GM21737 (cell line): ENCODE measurements at regions not wholly inside any gene's neighbourhood (a gene's known extent, or its start where the extent isn't known, plus 50 kb on each side); places are given as distances from the start of the nearest gene placed in this dataset.
"Not testable (repeated sequence)": the region's sequence is repeated elsewhere in the genome, so short reads cannot be mapped to it uniquely, and the experiment has no call there.

ENCODE experiments used
- ATAC-seq: cut with Tn5 transposase; IDR thresholded peaks from one replicate; pipeline ENCODE4 v1.9.1; 2021; ENCODE audit warnings: mild to moderate bottlenecking, moderate library complexity; ENCODE audit not compliant: unreplicated experiment

DNA sequence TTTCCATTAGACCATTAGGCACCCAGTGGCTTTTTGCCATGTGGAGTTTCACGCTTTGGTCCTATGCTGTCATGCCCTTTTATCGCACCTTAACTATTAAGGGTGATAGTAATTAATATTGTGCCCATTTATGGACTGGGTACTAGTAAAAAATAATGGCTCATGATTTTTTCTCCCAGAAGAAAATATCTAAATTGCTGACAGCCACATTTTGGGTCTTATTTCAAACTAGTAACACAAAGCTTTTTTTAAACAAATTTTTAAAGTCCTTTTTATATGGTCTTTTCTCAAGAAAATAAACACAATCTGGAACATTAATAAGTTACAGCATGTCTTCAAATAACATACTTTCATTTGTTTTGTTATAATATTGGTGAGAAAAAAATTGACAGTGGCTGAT lies 179.7 kb downstream of the ANKRD7 start:
- no peak for ATAC-seq

DNA sequence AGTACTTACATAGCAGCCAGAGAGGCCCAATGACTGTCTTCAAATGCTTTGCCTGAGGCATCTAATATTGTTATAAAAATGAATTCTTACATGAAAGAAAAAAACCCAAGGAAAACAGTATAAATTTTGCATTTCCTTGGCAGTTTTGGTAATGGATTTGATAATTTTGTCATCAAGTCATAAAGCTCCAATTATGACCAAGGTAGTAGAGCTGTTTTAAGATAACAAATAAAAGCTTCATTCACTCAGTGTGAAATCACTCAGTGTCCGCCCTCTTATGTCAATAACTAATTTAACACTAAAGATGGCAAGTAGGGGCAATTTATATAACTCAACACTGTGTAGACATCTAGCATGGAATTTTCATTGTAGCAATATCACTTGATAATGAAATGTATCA lies 193.9 kb downstream of the ANKRD7 start:
- no peak for ATAC-seq

DNA sequence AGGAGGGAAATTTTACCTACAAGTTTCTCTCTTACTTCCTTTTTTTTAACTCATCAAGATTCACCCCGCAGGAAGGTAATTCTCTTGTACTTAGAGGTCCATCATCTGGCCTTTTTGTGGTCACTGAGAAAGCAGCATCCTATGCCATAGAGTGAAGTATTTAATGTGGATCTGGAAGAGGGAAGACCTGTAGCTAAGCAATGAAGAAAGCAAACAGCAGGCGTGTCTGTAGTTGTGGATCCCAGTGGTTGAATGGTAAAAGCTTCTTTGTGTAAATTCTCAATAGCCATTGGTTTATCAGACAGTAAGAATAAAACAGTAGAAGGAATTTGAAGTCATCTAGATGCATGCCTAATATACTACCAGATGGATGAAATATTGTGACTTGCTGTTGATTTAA lies 196.4 kb downstream of the ANKRD7 start:
- ATAC-seq = no peak

DNA sequence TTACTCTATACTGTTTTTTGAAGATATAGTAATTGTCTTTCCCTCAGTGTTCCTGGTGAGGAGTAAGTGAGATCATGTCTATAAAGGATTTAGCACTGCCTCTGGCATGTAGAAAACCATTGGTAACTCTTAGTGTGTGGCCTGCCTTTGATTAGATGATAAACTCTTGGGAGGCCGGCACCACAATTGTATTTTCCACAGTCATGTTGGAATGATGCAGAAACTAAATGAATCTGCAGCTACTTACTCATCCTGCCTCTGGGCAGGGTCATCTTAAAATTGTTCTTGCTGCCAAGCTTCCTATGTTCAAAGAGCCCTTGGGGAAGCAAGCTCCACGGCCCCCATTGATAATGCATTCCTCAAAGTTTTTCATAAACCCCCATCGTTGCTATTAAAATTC lies 204.6 kb downstream of the ANKRD7 start:
- no peak for ATAC-seq

DNA sequence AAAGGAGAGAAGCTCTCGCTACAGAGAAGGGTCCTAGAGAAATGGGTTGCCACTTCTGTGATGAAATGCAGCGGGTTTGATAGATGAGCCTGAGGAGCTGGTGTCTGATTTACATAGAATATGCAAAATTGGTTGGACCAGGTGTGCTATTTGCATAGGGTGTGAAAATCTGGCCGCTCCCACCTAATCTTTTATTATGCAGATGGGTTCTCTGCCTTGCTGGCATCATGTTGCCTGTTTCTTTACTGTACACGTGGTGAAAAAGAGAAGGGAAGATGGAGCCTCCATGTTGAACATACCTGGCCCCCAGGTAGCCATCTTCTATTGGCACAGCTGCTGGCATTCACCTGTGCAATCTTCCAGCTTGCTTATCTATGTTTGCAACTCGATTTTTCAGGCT lies 212.2 kb downstream of the ANKRD7 start:
- no peak for ATAC-seq

DNA sequence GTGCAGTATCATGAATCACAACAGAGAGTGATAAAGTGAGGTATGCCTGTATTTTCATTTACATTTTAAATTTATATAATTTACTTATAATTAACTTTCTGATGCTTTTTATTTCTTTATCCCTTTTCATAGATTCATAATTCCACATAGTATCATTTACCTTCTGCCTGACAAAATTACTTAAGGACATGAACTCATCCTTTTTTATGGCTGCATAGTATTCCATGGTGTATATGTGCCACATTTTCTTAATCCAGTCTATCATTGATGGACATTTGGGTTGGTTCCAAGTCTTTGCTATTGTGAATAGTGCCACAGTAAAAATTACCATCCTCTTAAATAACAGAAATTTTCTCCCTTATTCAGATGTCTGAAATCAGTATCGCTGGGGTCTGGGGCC lies 224.5 kb downstream of the ANKRD7 start:
- ATAC-seq = not testable (repeated sequence)

DNA sequence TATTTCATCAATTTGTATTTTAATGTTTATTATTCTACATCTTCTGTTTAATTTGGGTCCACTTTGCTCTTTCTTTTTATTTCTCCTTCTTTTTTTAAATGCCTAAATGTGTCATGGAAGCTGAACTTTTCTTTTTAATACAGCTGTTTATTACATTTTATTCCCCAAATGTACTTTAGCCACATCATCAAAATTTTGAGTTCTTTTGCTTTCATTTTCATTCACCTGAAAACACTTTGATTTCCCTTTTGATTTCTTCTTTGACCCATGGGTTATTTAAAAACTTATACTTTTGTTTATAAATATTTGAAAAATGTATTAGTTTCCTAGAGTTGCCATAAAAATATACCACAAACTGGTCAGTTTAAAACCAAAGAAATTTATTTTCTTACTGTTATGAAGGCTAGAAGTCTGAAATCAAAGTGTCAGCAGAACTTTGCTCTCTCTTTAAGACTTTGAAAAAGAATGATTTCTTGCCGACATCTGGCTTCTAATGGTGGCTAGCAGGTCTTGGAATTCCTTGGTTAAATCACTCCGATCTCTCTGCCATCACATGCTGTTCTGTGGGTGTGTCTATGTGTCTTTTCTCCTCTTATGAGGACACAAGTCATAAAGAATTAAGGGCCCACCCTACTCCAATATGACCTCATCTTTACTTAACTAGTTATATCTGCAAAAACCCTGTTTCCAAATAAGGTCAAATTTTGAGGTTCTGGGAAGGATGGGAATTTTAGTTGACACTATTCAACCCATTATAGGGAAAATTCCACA lies 225.5 kb downstream of the ANKRD7 start:
- no peak for ATAC-seq

DNA sequence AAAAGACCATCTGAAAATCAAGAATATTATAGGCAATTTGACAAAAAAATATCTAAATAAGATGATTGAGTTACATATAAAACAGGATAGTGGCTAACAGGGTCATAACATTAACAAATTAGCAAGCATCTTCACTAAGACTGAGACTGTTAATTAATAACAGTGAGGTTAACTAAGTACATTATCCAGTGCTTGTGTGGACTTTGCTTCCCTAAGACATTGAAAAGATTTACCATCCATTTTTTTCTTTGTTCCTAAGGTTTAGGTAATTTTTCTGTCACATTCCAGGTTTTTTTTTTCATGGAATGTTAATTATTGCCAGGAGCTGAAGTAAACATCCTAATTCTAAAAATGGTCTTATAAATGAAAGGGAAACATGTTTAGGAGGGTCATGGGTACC lies 227.6 kb downstream of the ANKRD7 start:
- no peak for ATAC-seq

DNA sequence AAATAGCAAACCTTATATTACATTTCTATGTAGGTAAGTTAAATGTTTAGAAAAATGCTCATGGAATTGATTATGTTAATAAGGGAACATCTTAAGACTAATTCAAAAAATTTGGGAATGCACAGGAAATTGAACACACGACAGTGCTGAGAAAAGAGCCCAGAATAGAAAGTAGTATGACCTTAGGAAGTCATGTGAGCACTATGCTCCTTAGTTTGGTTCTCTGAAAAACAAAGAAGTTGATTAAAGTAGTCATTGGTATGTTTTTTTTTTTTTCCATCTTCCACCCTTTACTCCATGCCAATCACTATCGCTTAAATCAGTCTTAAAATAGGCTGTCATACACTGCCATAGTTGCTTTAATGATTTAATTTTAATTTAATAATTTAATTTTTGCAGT lies 242.9 kb downstream of the ANKRD7 start:
- no peak for ATAC-seq

DNA sequence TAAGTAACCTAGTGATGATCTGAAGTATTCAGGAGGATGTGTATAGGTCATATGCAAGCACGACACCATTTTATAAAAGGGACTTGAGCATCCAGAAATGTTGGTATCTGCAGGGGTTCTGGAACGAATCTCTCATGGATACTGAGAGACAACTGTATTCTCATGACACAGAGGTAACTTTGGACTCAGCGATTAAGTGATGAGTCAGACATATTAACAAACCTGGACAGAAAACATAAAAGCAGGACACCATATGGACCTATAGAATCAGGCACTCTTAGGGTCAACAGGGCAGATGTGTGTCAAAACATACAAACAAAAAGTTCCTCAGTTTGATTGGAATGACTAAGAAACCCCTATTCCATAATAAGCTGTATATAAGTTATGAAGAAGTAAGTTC lies 248.1 kb downstream of the ANKRD7 start:
- no peak for ATAC-seq

DNA sequence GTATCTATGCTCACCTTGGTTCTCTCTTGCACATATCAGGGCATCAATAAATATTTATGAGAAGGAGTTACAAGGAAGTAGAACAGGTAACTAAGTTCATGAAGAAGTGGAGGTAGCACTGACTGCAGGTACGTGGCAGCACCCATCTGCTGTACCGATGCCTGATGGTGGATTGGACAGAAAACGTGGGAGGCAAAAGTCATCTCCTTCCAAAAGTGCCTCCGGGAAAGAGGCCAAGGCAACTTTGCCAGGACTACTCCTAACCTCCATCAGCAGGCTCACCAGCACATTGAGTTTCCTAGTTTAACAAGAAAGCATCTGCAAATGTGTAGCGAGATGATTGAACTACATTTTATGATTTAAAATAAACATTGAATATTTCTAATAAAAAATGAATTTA lies 248.8 kb downstream of the ANKRD7 start:
- ATAC-seq = no peak

DNA sequence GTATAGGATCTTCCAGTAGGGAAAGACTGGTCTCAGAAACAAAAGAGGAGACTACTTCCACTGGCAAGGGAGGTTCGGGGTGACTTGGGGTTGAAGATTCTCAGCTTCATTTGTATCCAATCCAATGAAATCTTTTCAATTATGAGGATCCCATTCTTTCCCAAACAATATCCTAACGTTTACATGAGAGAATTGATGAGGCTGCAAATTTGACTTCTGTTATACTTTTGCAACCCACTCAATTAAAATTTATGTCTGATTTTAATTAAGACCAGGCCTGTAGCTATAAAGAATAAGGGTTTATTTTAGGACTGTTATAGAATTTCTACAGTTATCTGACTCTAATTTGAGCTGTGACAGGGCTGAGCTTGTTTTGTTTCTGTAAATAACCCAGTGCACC lies 251.5 kb downstream of the ANKRD7 start:
- no peak for ATAC-seq

DNA sequence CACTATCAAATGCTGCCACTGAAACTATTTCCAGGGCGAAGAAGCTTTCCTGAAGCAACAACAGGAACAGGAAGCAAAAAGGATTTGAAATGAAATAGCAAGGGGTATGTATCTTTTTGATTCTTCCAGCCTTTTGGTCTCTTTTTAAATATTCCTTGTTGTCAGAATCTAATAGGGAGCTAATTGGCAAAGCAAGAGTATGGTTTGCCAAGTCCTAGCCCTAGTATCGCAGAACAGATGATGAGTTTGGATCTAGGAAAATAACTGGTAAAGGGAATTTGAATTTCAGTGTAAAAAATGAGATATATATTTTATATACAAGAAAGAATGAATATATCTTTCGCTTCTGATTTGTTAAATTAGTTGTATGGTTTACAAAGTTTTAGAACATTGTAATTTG lies 252.5 kb downstream of the ANKRD7 start:
- ATAC-seq = no peak

DNA sequence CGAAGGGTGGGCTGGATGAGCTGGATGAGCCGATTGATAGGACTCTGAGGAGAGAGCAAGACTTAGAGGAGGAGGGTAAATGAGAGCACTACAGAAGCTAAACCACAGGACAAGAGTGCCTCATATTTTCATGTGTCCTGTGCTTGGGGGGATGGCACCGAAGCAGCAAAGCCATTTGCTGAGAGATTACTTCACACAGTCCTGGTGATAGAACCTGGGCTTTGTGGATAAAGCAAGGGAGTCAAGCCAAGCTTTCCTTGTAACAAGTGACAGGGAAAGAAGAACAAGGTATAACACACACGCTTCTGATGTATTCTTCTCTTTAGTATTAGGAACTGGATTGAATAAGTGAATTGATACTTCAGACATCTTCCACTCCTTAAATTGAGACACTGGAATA lies 253.7 kb downstream of the ANKRD7 start:
- no peak for ATAC-seq

DNA sequence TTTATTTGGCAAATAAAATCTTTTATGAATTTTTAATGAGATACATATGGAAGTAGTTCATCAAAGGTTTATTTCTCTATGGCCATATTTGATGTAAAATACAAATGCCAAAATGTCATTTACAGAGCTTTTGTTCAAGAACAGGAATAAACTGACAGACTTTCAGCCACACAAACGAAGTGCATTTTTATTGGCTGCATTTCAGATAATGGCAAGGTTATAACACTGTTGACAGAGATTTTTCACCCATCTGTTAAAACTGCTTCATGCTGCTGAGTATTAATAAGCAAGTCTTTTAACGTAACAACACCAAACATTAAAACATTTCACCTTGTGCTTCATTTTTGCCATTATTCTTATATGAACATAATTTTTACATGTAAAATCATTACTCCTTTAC lies 254.4 kb downstream of the ANKRD7 start:
- ATAC-seq = no peak

DNA sequence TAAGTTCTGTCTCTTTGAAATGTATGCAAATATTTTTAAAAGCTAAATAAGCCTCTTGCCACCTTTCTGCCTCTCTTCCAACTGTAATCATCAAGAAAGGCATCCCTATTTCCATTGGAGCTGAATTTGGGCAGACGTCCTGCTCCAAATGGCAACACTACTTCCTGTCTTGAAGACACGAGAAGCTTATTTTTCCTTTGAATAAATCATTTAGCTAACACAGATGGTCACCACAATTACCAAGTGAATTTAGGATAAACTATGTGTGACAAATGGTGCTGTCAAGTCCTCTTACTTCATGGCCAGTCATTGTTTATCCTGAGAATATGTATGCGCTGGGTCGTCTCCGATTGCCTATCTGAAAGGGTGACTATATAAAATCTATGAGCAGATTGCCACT lies 268.0 kb downstream of the ANKRD7 start:
- no peak for ATAC-seq

DNA sequence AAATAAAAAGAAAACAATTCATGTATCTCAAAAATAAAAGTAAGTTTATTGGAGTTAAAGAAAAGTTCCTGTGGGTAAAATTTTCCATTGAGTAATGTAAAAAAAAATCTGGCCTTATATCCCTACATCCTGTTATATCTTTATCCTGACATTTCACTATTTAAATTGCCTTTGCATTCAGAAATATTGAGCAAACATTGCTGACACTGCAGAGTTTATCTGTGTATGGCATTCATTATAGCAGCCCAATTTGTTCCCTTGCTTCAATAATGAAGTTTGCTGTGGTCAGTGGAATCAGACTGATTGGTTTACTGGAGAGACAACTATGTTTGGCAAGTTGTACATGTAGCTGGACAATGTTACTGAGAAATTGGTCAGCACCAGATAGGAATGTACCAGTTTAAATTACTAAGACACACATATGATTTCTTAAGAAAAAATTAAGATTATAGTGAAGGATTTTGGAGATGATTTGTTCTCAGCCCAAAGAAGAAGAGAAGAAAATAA lies 271.7 kb downstream of the ANKRD7 start:
- ATAC-seq = no peak

DNA sequence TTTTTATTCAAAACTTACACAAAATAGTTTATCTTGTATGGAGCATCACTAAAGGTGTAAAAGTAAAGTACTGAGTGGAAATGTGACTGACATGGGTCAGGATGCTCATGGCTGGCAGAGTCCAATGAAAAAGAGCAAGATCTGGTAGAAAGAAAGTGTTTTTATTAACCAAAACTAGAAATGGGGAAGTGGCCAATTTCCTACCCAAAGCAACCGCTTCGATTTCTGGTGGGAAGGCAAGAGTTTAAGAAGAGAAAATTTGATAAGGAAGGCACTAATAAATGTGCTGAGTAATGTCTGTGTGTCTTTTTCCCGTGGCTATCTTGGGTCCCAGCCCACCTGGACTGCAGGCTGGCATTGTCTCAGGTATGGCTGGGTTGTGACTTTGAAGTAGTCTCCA lies 277.7 kb downstream of the ANKRD7 start:
- no peak for ATAC-seq

DNA sequence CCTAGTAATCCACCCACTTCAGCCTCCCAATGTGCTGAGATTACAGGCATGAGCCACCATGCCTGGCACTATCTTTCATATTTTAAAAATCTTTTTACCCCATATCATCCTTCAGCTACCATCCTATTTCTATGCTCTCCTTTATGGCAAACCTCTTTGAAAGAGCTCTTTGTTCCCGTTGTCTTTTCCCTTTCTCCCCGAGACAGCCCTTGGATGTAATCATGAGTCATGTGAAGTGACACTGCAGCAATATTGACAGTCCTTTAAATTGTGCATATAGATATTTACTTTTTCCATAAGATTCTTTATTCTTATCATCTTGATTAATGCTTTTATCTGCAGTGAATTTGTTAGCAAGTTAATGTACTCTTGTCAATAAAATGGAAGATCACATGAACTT lies 286.6 kb downstream of the ANKRD7 start:
- ATAC-seq = no peak

DNA sequence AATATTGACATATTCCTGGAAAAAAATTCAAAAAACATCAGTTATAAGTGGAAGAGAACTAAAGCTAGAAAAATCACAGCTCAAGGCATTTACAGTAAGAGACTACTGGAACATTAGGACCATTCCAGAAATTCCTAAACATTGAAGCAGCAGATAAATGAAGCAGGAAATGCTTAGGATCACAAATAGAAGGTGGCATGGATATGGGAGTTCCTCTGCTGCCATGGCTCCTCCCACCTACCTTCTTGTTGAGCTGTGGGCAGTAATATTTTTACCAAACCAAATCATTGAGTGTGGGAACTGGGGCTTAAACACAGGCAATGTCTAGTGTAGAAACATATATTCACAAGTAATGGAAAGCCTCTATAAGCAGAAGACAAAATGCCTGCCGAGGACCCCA lies 292.8 kb downstream of the ANKRD7 start:
- no peak for ATAC-seq

DNA sequence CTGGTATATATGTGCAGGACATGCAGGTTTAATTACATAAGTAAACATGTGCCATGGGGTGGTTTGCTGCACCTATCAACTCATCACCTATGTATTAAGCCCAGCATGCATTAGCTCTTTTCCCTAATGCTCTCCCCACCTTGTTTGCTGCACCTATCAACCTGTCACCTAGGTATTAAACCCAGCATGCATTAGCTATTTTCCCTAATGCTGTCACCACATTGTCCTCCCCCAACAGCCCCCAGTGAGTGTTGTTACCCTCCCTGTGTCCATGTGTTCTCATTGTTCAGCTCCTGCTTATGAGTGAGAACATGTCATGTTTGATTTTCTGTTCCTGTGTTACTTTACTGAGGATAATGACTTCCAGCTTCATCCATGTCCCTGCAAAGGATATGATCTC lies 300.5 kb downstream of the ANKRD7 start:
- no peak for ATAC-seq

DNA sequence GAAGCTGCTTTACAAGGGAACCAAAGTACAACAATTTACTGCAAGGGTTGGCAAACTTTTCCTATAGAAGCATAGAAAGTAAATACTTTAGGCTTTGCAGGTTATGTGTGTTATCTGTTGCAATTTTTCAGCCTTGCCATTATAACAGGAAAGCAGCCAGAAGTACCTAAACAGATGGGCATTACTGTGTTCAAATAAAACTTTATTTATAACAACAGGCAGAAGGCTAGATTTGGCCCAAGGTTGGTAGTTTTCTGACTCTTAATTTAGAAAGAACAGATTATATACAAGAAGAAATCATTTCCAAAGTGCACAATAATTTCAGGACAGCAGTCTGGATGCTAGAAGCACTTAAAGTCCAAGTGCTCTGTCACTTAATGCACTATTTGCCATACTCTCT lies 307.1 kb downstream of the ANKRD7 start:
- ATAC-seq = no peak

DNA sequence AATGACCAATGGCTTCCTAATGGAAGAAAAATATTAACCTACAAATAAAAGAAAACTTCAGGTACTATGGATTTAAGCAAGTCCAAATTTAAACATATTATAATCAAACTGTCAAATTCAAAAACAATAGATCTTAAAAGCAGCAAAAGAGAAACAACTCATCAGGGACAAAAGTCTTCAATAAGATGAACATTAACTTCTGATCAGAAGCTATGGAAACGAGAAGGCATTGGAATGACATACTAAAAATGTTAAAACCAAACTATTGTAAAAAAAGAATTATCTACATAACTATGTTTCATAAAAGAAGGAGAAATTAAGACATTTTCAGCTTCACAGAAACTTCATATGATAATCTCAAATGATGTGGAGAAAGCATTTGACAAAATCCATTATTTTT lies 334.7 kb downstream of the ANKRD7 start:
- no peak for ATAC-seq
